Stimulated activated CD4-positive, alpha-beta T cell treated with anti-CD3 and anti-CD28 coated beads, Interleukin-12 subunit alpha, Interleukin-12 subunit beta, amount 100 ng/mL, for 48 hours (primary cell): ENCODE measurements at regions not wholly inside any gene's neighbourhood (a gene's known extent, or its start where the extent isn't known, plus 50 kb on each side); places are given as distances from the start of the nearest gene placed in this dataset.
A peak's percentile ranks its signal among the peaks of the same experiment; 100 is the strongest.
"Not testable (repeated sequence)": the region's sequence is repeated elsewhere in the genome, so short reads cannot be mapped to it uniquely, and the experiment has no call there.

Experiments
- DNase-seq, 3 donors: peaks; one replicate each; pipeline ENCODE4 v3.0.0-alpha.2; 2020; ENCODE audit warnings: low read depth in 2 of 3, low spot score in 1 of 3

- no peak for DNase-seq
Observed at GRCh38 chr10:29828956-29829355, 194.2 kb upstream of the SVIL start.

- no peak for DNase-seq
Observed at GRCh38 chr10:29828440-29828894, 193.7 kb upstream of the SVIL start.

GRCh38 chr10:29827512-29827911, 192.7 kb upstream of the SVIL start:
- no peak for DNase-seq

- no peak for DNase-seq
Observed at GRCh38 chr10:29826801-29827450, 192.2 kb upstream of the SVIL start.

- DNase-seq = no peak
Observed at GRCh38 chr10:29826221-29826620, 191.4 kb upstream of the SVIL start.

- no peak for DNase-seq
Observed at GRCh38 chr10:29823553-29824080, 188.8 kb upstream of the SVIL start.

- DNase-seq = no peak
Observed at GRCh38 chr10:29820890-29821461, 186.2 kb upstream of the SVIL start.

GRCh38 chr10:29816801-29817558, 182.2 kb upstream of the SVIL start:
- no peak for DNase-seq

- DNase-seq = no peak
Observed at GRCh38 chr10:29815572-29815971, 180.8 kb upstream of the SVIL start.

- peak in 2 of 3 donors; percentile 10 to 20 for DNase-seq
Observed at GRCh38 chr10:29811751-29812427, 177.1 kb upstream of the SVIL start.

- no peak for DNase-seq
Observed at GRCh38 chr10:29810816-29811215, 176.0 kb upstream of the SVIL start.

- DNase-seq = not testable (repeated sequence)
Observed at GRCh38 chr10:29810231-29810630, 175.5 kb upstream of the SVIL start.

GRCh38 chr10:29809383-29809782, 174.6 kb upstream of the SVIL start:
- DNase-seq = no peak

GRCh38 chr10:29807163-29807806, 172.5 kb upstream of the SVIL start:
- no peak for DNase-seq

- DNase-seq = no peak
Observed at GRCh38 chr10:29806350-29806788, 171.6 kb upstream of the SVIL start.

- DNase-seq = no peak
Observed at GRCh38 chr10:29805134-29805723, 170.5 kb upstream of the SVIL start.

GRCh38 chr10:29804025-29804852, 169.5 kb upstream of the SVIL start:
- DNase-seq = peak in 2 of 3 donors; percentile 6 to 9

GRCh38 chr10:29802171-29802570, 167.4 kb upstream of the SVIL start:
- DNase-seq = no peak

- no peak for DNase-seq
Observed at GRCh38 chr10:29798921-29799690, 164.3 kb upstream of the SVIL start.
